Peyer's patch (tissue), 4 donors: ENCODE measurements at regions not wholly inside any gene's neighbourhood (a gene's known extent, or its start where the extent isn't known, plus 50 kb on each side); places are given as distances from the start of the nearest gene placed in this dataset.

Source experiments
- CTCF ChIP-seq, 6 experiments: fragments of 450-650 bp in 4 of 6; fragments of 200-600 bp in 2 of 6; sonication (generic) in 1 of 6; IDR thresholded peaks; one replicate each; pipeline ENCODE4 v1.5.1; 2017 to 2019; ENCODE audit warnings: antibody characterized with exemption in 6 of 6, mild to moderate bottlenecking in 3 of 6, moderate library complexity in 1 of 6
- POLR2A ChIP-seq, 2 donors: fragments of 450-650 bp; IDR thresholded peaks; one replicate each; pipeline ENCODE4 v1.5.1; 2017; ENCODE audit warnings: antibody characterized with exemption in 2 of 2, mild to moderate bottlenecking in 2 of 2, moderate library complexity in 2 of 2

GRCh38 chr13:106390367-106390766 lies 145.1 kb downstream of the EFNB2 start:
- TF ChIP-seq CTCF (IDR thresholded peaks at IDR 0.05) (no peak), POLR2A (IDR thresholded peaks at IDR 0.05) (no peak)
